AG10803 (cell line): ENCODE measurements at regions not wholly inside any gene's neighbourhood (a gene's known extent, or its start where the extent isn't known, plus 50 kb on each side); places are given as distances from the start of the nearest gene placed in this dataset.

Experiments used
- DNase-seq: peaks from one replicate; pipeline ENCODE4 v3.0.0; 2010; ENCODE audit warnings: low read depth
- H3K4me3 ChIP-seq: 2 replicates; pipeline ENCODE4 v1.5.1; 2011; ENCODE audit warnings: mild to moderate bottlenecking, low read length, control low read depth
- CTCF ChIP-seq: conservative IDR thresholded peaks from 2 replicates; pipeline ENCODE4 v1.5.1; 2011; ENCODE audit warnings: mild to moderate bottlenecking, low read length, control low read depth, inconsistent platforms

GRCh38 chr2:121148481-121148880 lies 136.5 kb downstream of the TFCP2L1 start:
- no peak for DNase-seq
- H3K4me3 ChIP-seq = no peak overlapping the region
- no peak for TF ChIP-seq CTCF

GRCh38 chr2:121149384-121149783 lies 135.6 kb downstream of the TFCP2L1 start:
- TF ChIP-seq CTCF = no peak

GRCh38 chr2:121150126-121150525 lies 134.9 kb downstream of the TFCP2L1 start:
- H3K4me3 ChIP-seq = no peak overlapping the region
- DNase-seq = no peak
- TF ChIP-seq CTCF = no peak

More at GRCh38 chr2:121149384-121149783, 135.6 kb downstream of the TFCP2L1 start:
- no peak for DNase-seq
- H3K4me3 ChIP-seq = no peak overlapping the region

GRCh38 chr2:121150713-121151112 lies 134.3 kb downstream of the TFCP2L1 start:
- DNase-seq = no peak
- H3K4me3 ChIP-seq = no peak overlapping the region
- no peak for TF ChIP-seq CTCF

- TF ChIP-seq CTCF = no peak
- DNase-seq = no peak
- H3K4me3 ChIP-seq = no peak overlapping the region
Measured at GRCh38 chr2:121151311-121152109, 133.5 kb downstream of the TFCP2L1 start.

GRCh38 chr2:121152861-121153260 lies 132.1 kb downstream of the TFCP2L1 start:
- DNase-seq = no peak
- no peak overlapping the region for H3K4me3 ChIP-seq
- TF ChIP-seq CTCF = no peak

- TF ChIP-seq CTCF = no peak
- H3K4me3 ChIP-seq = no peak overlapping the region
- no peak for DNase-seq
Measured at GRCh38 chr2:121153516-121153915, 131.5 kb downstream of the TFCP2L1 start.
